Fibroblast of lung (primary cell): ENCODE measurements at regions not wholly inside any gene's neighbourhood (a gene's known extent, or its start where the extent isn't known, plus 50 kb on each side); places are given as distances from the start of the nearest gene placed in this dataset.

Source experiments
- EZH2 ChIP-seq: IDR thresholded peaks from 2 replicates; pipeline ENCODE4 v1.5.1; 2012; ENCODE audit warnings: low read length, control low read depth, mild to moderate bottlenecking; ENCODE audit errors: missing control alignments
- TF ChIP-seq, protein P1 (sequence below), 2 donors: IDR thresholded peaks in 1 of 2; conservative IDR thresholded peaks in 1 of 2; 1 replicate in 1 of 2; 2 replicates in 1 of 2; pipeline ENCODE4 v1.5.1; 2011 to 2012; ENCODE audit warnings: low read length in 2 of 2, control low read depth in 1 of 2, inconsistent platforms in 1 of 2, low read depth in 1 of 2, mild to moderate bottlenecking in 1 of 2

- TF ChIP-seq, protein P1, sequence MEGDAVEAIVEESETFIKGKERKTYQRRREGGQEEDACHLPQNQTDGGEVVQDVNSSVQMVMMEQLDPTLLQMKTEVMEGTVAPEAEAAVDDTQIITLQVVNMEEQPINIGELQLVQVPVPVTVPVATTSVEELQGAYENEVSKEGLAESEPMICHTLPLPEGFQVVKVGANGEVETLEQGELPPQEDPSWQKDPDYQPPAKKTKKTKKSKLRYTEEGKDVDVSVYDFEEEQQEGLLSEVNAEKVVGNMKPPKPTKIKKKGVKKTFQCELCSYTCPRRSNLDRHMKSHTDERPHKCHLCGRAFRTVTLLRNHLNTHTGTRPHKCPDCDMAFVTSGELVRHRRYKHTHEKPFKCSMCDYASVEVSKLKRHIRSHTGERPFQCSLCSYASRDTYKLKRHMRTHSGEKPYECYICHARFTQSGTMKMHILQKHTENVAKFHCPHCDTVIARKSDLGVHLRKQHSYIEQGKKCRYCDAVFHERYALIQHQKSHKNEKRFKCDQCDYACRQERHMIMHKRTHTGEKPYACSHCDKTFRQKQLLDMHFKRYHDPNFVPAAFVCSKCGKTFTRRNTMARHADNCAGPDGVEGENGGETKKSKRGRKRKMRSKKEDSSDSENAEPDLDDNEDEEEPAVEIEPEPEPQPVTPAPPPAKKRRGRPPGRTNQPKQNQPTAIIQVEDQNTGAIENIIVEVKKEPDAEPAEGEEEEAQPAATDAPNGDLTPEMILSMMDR (conservative IDR thresholded peaks at IDR 0.05 in 1 of 2, IDR thresholded peaks at IDR 0.05 in 1 of 2; ENCODE audit: low read depth in 1 of 2, low read length in 2 of 2), result no peak
- TF ChIP-seq EZH2, result no peak
Observed at GRCh38 chr12:124110372-124110883, 137.4 kb downstream of the ZNF664 start.
